Testis (tissue), 2 donors: ENCODE measurements at regions not wholly inside any gene's neighbourhood (a gene's known extent, or its start where the extent isn't known, plus 50 kb on each side); places are given as distances from the start of the nearest gene placed in this dataset.

Experiments used
- DNase-seq: peaks from one replicate; pipeline ENCODE4 v3.0.0-alpha.2; 2019
- H3K27ac ChIP-seq, 2 donors: fragments of 200-600 bp; sonication (generic); one replicate each; pipeline ENCODE4 v1.5.1; 2019
- H3K27me3 ChIP-seq: fragments of 200-600 bp; sonication (generic); one replicate; pipeline ENCODE4 v1.5.1; 2019
- H3K36me3 ChIP-seq: fragments of 200-600 bp; sonication (generic); one replicate; pipeline ENCODE4 v1.5.1; 2017; ENCODE audit warnings: low read depth; ENCODE audit errors: missing control alignments
- H3K4me1 ChIP-seq: fragments of 200-600 bp; sonication (generic); one replicate; pipeline ENCODE4 v1.5.1; 2019
- H3K4me3 ChIP-seq, 2 donors: fragments of 200-600 bp; sonication (generic); one replicate each; pipeline ENCODE4 v1.5.1; 2017 to 2019
- H3K9me3 ChIP-seq: fragments of 200-600 bp; sonication (generic); one replicate; pipeline ENCODE4 v1.5.1; 2017
- POLR2A ChIP-seq: fragments of 450-650 bp; IDR thresholded peaks from one replicate; pipeline ENCODE4 v1.6.1; 2017; ENCODE audit warnings: antibody characterized with exemption, mild to moderate bottlenecking, moderate library complexity
- WGBS, 2 donors: methylation state at CpG; one replicate each; pipeline ENCODE4 v1.1.5; 2018; 5-methylcytosine and 5-hydroxymethylcytosine counted together
- intact Hi-C: fragments of 100-400 bp; cut with DNase I; formaldehyde crosslinking; loops from one replicate; pipeline ENCODE4 v1.15.1; 2023; ENCODE audit warnings: low total_unique reads
- TF ChIP-seq, protein P1 (sequence below), 3 experiments: fragments of 450-650 bp in 2 of 3; fragments of 200-600 bp in 1 of 3; sonication (generic) in 1 of 3; IDR thresholded peaks; one replicate each; pipeline ENCODE4 v1.5.1; 2016 to 2019; ENCODE audit warnings: antibody characterized with exemption in 3 of 3, mild to moderate bottlenecking in 2 of 3, moderate library complexity in 1 of 3

GRCh38 chr14:104352493-104353220 is 214.3 kb downstream of the KIF26A start:
- no peak for DNase-seq
- H3K4me1 ChIP-seq: peaks cover 4% of the 10 kb centered on the region
- intact Hi-C loops: no loop called here
- WGBS, 2 donors: 93 to 97% methylated on average over 13 of the region's 13 CpGs
- no peaks in the 10 kb centered on the region for H3K36me3 ChIP-seq
- TF ChIP-seq, protein P1, sequence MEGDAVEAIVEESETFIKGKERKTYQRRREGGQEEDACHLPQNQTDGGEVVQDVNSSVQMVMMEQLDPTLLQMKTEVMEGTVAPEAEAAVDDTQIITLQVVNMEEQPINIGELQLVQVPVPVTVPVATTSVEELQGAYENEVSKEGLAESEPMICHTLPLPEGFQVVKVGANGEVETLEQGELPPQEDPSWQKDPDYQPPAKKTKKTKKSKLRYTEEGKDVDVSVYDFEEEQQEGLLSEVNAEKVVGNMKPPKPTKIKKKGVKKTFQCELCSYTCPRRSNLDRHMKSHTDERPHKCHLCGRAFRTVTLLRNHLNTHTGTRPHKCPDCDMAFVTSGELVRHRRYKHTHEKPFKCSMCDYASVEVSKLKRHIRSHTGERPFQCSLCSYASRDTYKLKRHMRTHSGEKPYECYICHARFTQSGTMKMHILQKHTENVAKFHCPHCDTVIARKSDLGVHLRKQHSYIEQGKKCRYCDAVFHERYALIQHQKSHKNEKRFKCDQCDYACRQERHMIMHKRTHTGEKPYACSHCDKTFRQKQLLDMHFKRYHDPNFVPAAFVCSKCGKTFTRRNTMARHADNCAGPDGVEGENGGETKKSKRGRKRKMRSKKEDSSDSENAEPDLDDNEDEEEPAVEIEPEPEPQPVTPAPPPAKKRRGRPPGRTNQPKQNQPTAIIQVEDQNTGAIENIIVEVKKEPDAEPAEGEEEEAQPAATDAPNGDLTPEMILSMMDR (IDR thresholded peaks at IDR 0.05): no peak
- no peaks in the 10 kb centered on the region for H3K9me3 ChIP-seq
- H3K27ac ChIP-seq: no peak overlapping the region
- H3K4me3 ChIP-seq: no peak overlapping the region
- H3K27me3 ChIP-seq: no peaks in the 10 kb centered on the region

DNA sequence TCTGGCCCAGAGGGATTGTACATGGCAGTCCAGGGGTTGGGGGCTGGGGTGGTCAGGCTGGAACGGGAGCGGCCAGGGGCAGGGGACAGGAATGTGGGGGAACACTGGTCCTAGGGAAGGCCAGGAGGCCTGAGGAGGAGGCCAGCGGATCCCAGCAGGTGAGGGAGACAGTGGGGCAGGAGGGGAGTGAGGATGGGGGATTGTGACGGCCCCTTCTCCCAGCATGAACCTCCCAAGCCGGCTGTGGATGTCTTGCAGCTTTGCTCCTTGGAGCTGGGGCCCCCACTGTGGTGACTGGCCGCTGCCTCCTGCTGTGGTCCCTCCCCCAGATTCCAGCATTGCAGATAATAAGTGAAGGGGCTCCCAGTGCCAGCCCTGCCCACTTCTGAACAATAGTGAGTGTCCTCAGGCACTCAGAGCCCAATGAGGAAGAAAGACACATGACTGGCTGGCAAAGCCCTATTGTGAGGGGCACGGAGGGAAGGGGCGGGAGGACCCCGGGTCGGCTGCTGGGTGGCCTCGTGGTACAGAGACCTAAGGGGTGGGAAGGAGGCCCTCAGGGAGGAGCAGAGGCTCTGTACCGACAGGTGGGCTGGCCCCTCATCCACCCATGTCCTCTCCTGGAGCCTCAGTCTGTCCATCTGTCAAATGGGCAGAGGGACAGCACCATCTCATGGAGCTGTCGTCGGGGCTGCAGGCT is 215.0 kb downstream of the KIF26A start:
- no peak overlapping the region for H3K27ac ChIP-seq
- DNase-seq: no peak
- intact Hi-C loops: no loop called here
- TF ChIP-seq, protein P1 (IDR thresholded peaks at IDR 0.05): no peak
- TF ChIP-seq POLR2A: no peak
- peaks cover 4% of the 10 kb centered on the region for H3K4me1 ChIP-seq
- H3K4me3 ChIP-seq: no peak overlapping the region
- no peaks in the 10 kb centered on the region for H3K9me3 ChIP-seq
- H3K36me3 ChIP-seq: no peaks in the 10 kb centered on the region
- H3K27me3 ChIP-seq: no peaks in the 10 kb centered on the region
- WGBS, 2 donors: 74 to 82% methylated on average over 12 to 14 of the region's 14 CpGs

- no peak overlapping the region for H3K27ac ChIP-seq
- H3K36me3 ChIP-seq: no peaks in the 10 kb centered on the region
- no peak for DNase-seq
- WGBS, 2 donors: 55 to 67% methylated on average over 18 to 22 of the region's 22 CpGs
- no peaks in the 10 kb centered on the region for H3K27me3 ChIP-seq
- TF ChIP-seq, protein P1 (IDR thresholded peaks at IDR 0.05): no peak
- peaks cover 4% of the 10 kb centered on the region for H3K4me1 ChIP-seq
- no peaks in the 10 kb centered on the region for H3K9me3 ChIP-seq
- no peak overlapping the region for H3K4me3 ChIP-seq
- intact Hi-C loops: no loop called here
Observed at GRCh38 chr14:104353921-104354701, 215.7 kb downstream of the KIF26A start.

GRCh38 chr14:104355101-104356019 is 217.0 kb downstream of the KIF26A start:
- WGBS, 2 donors: 84 to 88% methylated on average over 15 to 23 of the region's 23 CpGs
- no peak for TF ChIP-seq POLR2A
- TF ChIP-seq, protein P1 (IDR thresholded peaks at IDR 0.05): no peak
- H3K4me3 ChIP-seq: no peak overlapping the region
- no peaks in the 10 kb centered on the region for H3K27me3 ChIP-seq
- no peaks in the 10 kb centered on the region for H3K9me3 ChIP-seq
- intact Hi-C loops: no loop called here
- no peak overlapping the region for H3K27ac ChIP-seq
- DNase-seq: no peak
- peaks cover 2% of the 10 kb centered on the region for H3K4me1 ChIP-seq
- H3K36me3 ChIP-seq: no peaks in the 10 kb centered on the region
